ENCODE measurements at regions not wholly inside any gene's neighbourhood (a gene's known extent, or its start where the extent isn't known, plus 50 kb on each side); places are given as distances from the start of the nearest gene placed in this dataset.

GRCh38 chr11:104529906-104530305 is 366.0 kb upstream of the PDGFD start:
- DNase-seq (ENCODE audit: low read depth), result no peak

GRCh38 chr11:104529213-104529612 is 365.3 kb upstream of the PDGFD start:
- no peak for DNase-seq (ENCODE audit: low read depth)

GRCh38 chr11:104526006-104526405 is 362.1 kb upstream of the PDGFD start:
- DNase-seq (ENCODE audit: low read depth), result no peak

- no peak for DNase-seq (ENCODE audit: low read depth)
Observed at GRCh38 chr11:104525416-104525815, 361.5 kb upstream of the PDGFD start.

GRCh38 chr11:104524254-104524653 is 360.3 kb upstream of the PDGFD start:
- no peak for DNase-seq (ENCODE audit: low read depth)

GRCh38 chr11:104523611-104524010 is 359.7 kb upstream of the PDGFD start:
- DNase-seq (ENCODE audit: low read depth), result no peak

- no peak for DNase-seq (ENCODE audit: low read depth)
Observed at GRCh38 chr11:104522650-104523049, 358.7 kb upstream of the PDGFD start.

GRCh38 chr11:104522123-104522522 is 358.2 kb upstream of the PDGFD start:
- DNase-seq (ENCODE audit: low read depth), result no peak

GRCh38 chr11:104510169-104510568 is 346.2 kb upstream of the PDGFD start:
- DNase-seq (ENCODE audit: low read depth), result no peak

- DNase-seq (ENCODE audit: low read depth), result no peak
Observed at GRCh38 chr11:104490182-104490581, 326.2 kb upstream of the PDGFD start.

- no peak for DNase-seq (ENCODE audit: low read depth)
Observed at GRCh38 chr11:104488561-104488960, 324.6 kb upstream of the PDGFD start.

- no peak for DNase-seq (ENCODE audit: low read depth)
Observed at GRCh38 chr11:104487046-104487806, 323.3 kb upstream of the PDGFD start.

GRCh38 chr11:104484804-104485554 is 321.0 kb upstream of the PDGFD start:
- no peak for DNase-seq (ENCODE audit: low read depth)

GRCh38 chr11:104476898-104477297 is 313.0 kb upstream of the PDGFD start:
- no peak for DNase-seq (ENCODE audit: low read depth)

- DNase-seq (ENCODE audit: low read depth), result no peak
Observed at GRCh38 chr11:104476454-104476853, 312.5 kb upstream of the PDGFD start.

- no peak for DNase-seq (ENCODE audit: low read depth)
Observed at GRCh38 chr11:104467404-104467803, 303.5 kb upstream of the PDGFD start.

- no peak for DNase-seq (ENCODE audit: low read depth)
Observed at GRCh38 chr11:104465321-104465720, 301.4 kb upstream of the PDGFD start.

- DNase-seq (ENCODE audit: low read depth), result no peak
Observed at GRCh38 chr11:104464691-104465090, 300.7 kb upstream of the PDGFD start.

GRCh38 chr11:104462341-104462740 is 298.4 kb upstream of the PDGFD start:
- no peak for DNase-seq (ENCODE audit: low read depth)

GRCh38 chr11:104451197-104451893 is 287.4 kb upstream of the PDGFD start:
- no peak for DNase-seq (ENCODE audit: low read depth)

GRCh38 chr11:104443387-104443786 is 279.4 kb upstream of the PDGFD start:
- DNase-seq (ENCODE audit: low read depth), result no peak

GRCh38 chr11:104442321-104442720 is 278.4 kb upstream of the PDGFD start:
- DNase-seq (ENCODE audit: low read depth), result no peak

GRCh38 chr11:104435494-104435893 is 271.5 kb upstream of the PDGFD start:
- DNase-seq (ENCODE audit: low read depth), result no peak
